GM12864 (cell line): ENCODE measurements at regions not wholly inside any gene's neighbourhood (a gene's known extent, or its start where the extent isn't known, plus 50 kb on each side); places are given as distances from the start of the nearest gene placed in this dataset.

ENCODE experiments used
- DNase-seq: peaks from one replicate; pipeline ENCODE4 v3.0.0-alpha.2; 2011; ENCODE audit warnings: low read depth
- H3K4me3 ChIP-seq: 2 replicates; pipeline ENCODE4 v1.5.1; 2011; ENCODE audit warnings: mild to moderate bottlenecking, low read depth, low read length, control low read depth
- CTCF ChIP-seq: IDR thresholded peaks from 2 replicates; pipeline ENCODE4 v1.5.1; 2011; ENCODE audit warnings: low read depth, mild to moderate bottlenecking, moderate library complexity, low read length, control low read depth, inconsistent platforms; ENCODE audit errors: missing control alignments

GRCh38 chr9:100674419-100675122 lies 96.7 kb downstream of the CAVIN4 start:
- TF ChIP-seq CTCF, result no peak
- DNase-seq, result no peak
- H3K4me3 ChIP-seq, result no peak overlapping the region

GRCh38 chr9:100679834-100680233 lies 102.0 kb downstream of the CAVIN4 start:
- no peak for TF ChIP-seq CTCF
- H3K4me3 ChIP-seq, result no peak overlapping the region
- no peak for DNase-seq

DNA sequence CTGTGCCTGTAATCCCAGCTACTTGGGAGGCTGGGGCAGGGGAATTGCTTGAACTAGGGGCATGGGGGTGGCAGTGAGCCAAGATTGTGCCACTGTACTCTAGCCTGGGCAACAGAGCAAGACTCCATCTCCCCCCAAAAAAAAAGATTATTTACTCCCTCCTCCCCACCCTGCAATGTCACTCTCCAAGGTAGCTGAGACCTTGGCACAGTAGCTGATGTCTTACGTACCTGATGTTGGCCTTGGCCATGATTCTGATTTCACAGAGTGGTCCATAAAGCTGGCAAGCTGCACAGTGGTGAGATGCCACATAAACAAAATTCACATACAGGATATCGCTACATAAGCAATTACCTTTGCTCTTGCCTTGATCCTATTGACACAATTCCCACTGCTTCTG lies 108.5 kb downstream of the CAVIN4 start:
- DNase-seq, result no peak
- no peak overlapping the region for H3K4me3 ChIP-seq
- TF ChIP-seq CTCF, result no peak

DNA sequence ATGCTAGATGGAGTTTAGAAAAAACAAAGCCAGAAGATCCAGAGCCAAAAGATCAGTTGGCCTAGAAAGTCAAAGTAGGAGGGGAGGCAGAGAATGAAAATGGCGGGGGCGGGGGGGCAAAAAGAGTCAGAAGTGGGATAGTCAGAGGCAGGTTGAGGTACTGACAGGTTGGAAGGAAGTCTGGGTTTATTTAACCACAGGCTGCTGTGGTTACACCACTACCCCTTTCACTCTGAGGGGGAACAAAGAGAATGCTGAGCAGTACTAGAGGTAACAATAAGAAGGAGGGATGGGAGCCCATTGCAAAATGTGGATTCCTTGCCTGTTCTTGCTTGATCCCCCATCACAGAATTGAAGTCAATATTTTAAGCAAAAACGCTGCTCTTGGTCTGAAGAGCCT lies 111.8 kb downstream of the CAVIN4 start:
- no peak overlapping the region for H3K4me3 ChIP-seq
- TF ChIP-seq CTCF, result no peak
- DNase-seq, result peak; percentile 0

- no peak for DNase-seq
- TF ChIP-seq CTCF, result no peak
- no peak overlapping the region for H3K4me3 ChIP-seq
These were observed 112.6 kb downstream of the CAVIN4 start for GRCh38 chr9:100690438-100690837.

GRCh38 chr9:100697339-100697738 lies 119.5 kb downstream of the CAVIN4 start:
- H3K4me3 ChIP-seq, result no peak overlapping the region
- no peak for TF ChIP-seq CTCF
- no peak for DNase-seq

DNA sequence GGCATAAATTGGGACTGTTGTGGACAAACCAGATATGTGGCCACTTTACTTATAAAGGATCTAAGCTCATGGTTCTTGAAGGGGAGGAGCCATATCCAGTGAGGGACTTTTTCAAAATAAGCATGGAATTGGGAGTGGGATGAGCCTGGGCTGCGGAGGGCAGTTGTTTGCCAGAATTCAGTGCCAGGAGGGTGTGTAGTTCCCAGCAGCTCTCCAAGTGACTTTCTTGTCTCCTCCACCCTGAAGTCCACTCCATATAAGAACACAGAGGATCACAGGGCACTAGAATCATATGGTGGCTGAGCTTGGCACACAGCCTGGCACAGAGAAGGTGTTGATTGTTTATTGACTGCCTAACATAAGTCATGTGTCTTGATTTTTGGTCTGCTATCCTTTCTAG lies 121.1 kb downstream of the CAVIN4 start:
- no peak for TF ChIP-seq CTCF
- H3K4me3 ChIP-seq, result no peak overlapping the region
- DNase-seq, result no peak
